Central memory CD8-positive, alpha-beta T cell (primary cell): ENCODE measurements at regions not wholly inside any gene's neighbourhood (a gene's known extent, or its start where the extent isn't known, plus 50 kb on each side); places are given as distances from the start of the nearest gene placed in this dataset.

ENCODE experiments used
- ATAC-seq: fragments of 150-1000 bp; cut with Tn5 transposase; replicated peaks from 2 replicates; pipeline ENCODE4 v1.10.0; 2022; ENCODE audit warnings: mild to moderate bottlenecking, moderate FRiP score, moderate number of reproducible peaks; ENCODE audit not compliant: poor library complexity, severe bottlenecking; ENCODE audit errors: extremely low read depth
- DNase-seq, 2 donors: peaks; one replicate each; pipeline ENCODE4 v3.0.0; 2021; ENCODE audit warnings: low spot score in 2 of 2
- H3K27ac Mint-ChIP-seq: one replicate; pipeline ENCODE4 v1.8.0; 2022; ENCODE audit warnings: low read depth, mild to moderate bottlenecking, moderate library complexity, mixed read lengths
- H3K27me3 Mint-ChIP-seq: one replicate; pipeline ENCODE4 v1.8.0; 2022; ENCODE audit warnings: mixed read lengths
- H3K36me3 Mint-ChIP-seq: one replicate; pipeline ENCODE4 v1.8.0; 2022; ENCODE audit warnings: mild to moderate bottlenecking, moderate library complexity, mixed read lengths; ENCODE audit not compliant: insufficient read depth
- H3K4me1 Mint-ChIP-seq: one replicate; pipeline ENCODE4 v1.8.0; 2022; ENCODE audit warnings: mixed read lengths
- H3K4me3 Mint-ChIP-seq: one replicate; pipeline ENCODE4 v1.8.0; 2022; ENCODE audit warnings: mild to moderate bottlenecking, moderate library complexity, mixed read lengths
- H3K9me3 Mint-ChIP-seq: one replicate; pipeline ENCODE4 v1.8.0; 2022; ENCODE audit warnings: mixed read lengths

GRCh38 chr1:87268111-87268510, 60.6 kb upstream of the LMO4 start:
- H3K9me3 Mint-ChIP-seq = no peaks in the 10 kb centered on the region
- no peak overlapping the region for H3K27ac Mint-ChIP-seq
- no peaks in the 10 kb centered on the region for H3K4me1 Mint-ChIP-seq
- ATAC-seq (no peak), DNase-seq (no peak)
- H3K27me3 Mint-ChIP-seq = peaks cover 43% of the 10 kb centered on the region
- no peak overlapping the region for H3K4me3 Mint-ChIP-seq
- peaks cover 3% of the 10 kb centered on the region for H3K36me3 Mint-ChIP-seq

GRCh38 chr1:87269921-87270320, 58.8 kb upstream of the LMO4 start:
- H3K4me1 Mint-ChIP-seq = no peaks in the 10 kb centered on the region
- ATAC-seq (no peak), DNase-seq (no peak)
- H3K9me3 Mint-ChIP-seq = no peaks in the 10 kb centered on the region
- H3K36me3 Mint-ChIP-seq = peaks cover 3% of the 10 kb centered on the region
- H3K27me3 Mint-ChIP-seq = peaks cover 56% of the 10 kb centered on the region
- no peak overlapping the region for H3K4me3 Mint-ChIP-seq
- no peak overlapping the region for H3K27ac Mint-ChIP-seq

- peaks cover 69% of the 10 kb centered on the region for H3K27me3 Mint-ChIP-seq
- no peaks in the 10 kb centered on the region for H3K9me3 Mint-ChIP-seq
- H3K4me3 Mint-ChIP-seq = no peak overlapping the region
- no peaks in the 10 kb centered on the region for H3K4me1 Mint-ChIP-seq
- no peak for ATAC-seq
- H3K36me3 Mint-ChIP-seq = peaks cover 3% of the 10 kb centered on the region
- DNase-seq = no peak
- H3K27ac Mint-ChIP-seq = no peak overlapping the region
Measured at GRCh38 chr1:87273291-87273690, 55.4 kb upstream of the LMO4 start.

GRCh38 chr1:87274851-87275250, 53.8 kb upstream of the LMO4 start:
- no peak for DNase-seq
- H3K4me3 Mint-ChIP-seq = no peak overlapping the region

GRCh38 chr1:87278825-87279535, 49.7 kb upstream of the LMO4 start:
- Mint-ChIP-seq H3K27ac (no peak overlapping the region), H3K9me3 (no peaks in the 10 kb centered on the region), H3K4me1 (no peaks in the 10 kb centered on the region), H3K4me3 (no peak overlapping the region), H3K36me3 (no peaks in the 10 kb centered on the region), H3K27me3 (peaks cover 53% of the 10 kb centered on the region)
- ATAC-seq (no peak), DNase-seq (no peak)

More at GRCh38 chr1:87274851-87275250, 53.8 kb upstream of the LMO4 start:
- Mint-ChIP-seq H3K9me3 (no peaks in the 10 kb centered on the region), H3K4me1 (no peaks in the 10 kb centered on the region), H3K36me3 (peaks cover 3% of the 10 kb centered on the region), H3K27ac (no peak overlapping the region), H3K27me3 (peaks cover 76% of the 10 kb centered on the region)
- no peak for ATAC-seq
